Kidney epithelial cell (primary cell): ENCODE measurements at regions not wholly inside any gene's neighbourhood (a gene's known extent, or its start where the extent isn't known, plus 50 kb on each side); places are given as distances from the start of the nearest gene placed in this dataset.

Experiments used
- DNase-seq: peaks from one replicate; pipeline ENCODE4 v3.0.0-alpha.2; 2010; ENCODE audit warnings: low read depth
- H3K27me3 ChIP-seq: 2 replicates; pipeline ENCODE4 v1.6.0; 2011; ENCODE audit warnings: low read length; ENCODE audit not compliant: control insufficient read depth, insufficient read depth
- H3K36me3 ChIP-seq: 2 replicates; pipeline ENCODE4 v1.5.1; 2011; ENCODE audit warnings: low read length; ENCODE audit not compliant: control insufficient read depth, insufficient read depth
- H3K4me3 ChIP-seq: 2 replicates; pipeline ENCODE4 v1.5.1; 2011; ENCODE audit warnings: low read depth, mild to moderate bottlenecking, control low read depth, low read length
- TF ChIP-seq, protein P1 (sequence below): IDR thresholded peaks from 2 replicates; pipeline ENCODE4 v1.5.1; 2011; ENCODE audit warnings: mild to moderate bottlenecking, moderate library complexity, low read length, control low read depth, inconsistent platforms; ENCODE audit not compliant: insufficient read depth, poor library complexity, severe bottlenecking

DNA sequence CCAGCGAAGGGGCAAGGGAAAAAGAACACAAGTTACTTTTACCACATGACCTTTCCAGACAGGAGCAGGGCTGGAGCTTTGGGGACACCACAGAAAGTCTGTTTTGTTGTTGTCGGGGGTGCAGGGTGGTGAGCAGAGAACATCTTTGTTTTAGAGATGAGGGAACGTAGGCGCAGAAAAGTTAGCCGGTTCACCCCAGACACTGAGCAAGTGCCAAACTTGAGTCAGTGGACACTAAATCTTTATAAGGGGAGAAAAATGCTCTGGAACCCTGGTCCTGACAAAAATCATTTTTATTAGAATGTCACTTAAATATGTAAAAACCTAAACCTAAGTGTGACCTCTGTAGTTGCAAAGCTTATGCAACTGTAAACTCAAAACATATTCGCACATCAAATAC, 126.4 kb upstream of the GAS1 start:
- no peak for DNase-seq
- Histone ChIP-seq H3K27me3 (no peaks in the 10 kb centered on the region), H3K4me3 (no peak overlapping the region), H3K36me3 (no peaks in the 10 kb centered on the region)
- TF ChIP-seq, protein P1, sequence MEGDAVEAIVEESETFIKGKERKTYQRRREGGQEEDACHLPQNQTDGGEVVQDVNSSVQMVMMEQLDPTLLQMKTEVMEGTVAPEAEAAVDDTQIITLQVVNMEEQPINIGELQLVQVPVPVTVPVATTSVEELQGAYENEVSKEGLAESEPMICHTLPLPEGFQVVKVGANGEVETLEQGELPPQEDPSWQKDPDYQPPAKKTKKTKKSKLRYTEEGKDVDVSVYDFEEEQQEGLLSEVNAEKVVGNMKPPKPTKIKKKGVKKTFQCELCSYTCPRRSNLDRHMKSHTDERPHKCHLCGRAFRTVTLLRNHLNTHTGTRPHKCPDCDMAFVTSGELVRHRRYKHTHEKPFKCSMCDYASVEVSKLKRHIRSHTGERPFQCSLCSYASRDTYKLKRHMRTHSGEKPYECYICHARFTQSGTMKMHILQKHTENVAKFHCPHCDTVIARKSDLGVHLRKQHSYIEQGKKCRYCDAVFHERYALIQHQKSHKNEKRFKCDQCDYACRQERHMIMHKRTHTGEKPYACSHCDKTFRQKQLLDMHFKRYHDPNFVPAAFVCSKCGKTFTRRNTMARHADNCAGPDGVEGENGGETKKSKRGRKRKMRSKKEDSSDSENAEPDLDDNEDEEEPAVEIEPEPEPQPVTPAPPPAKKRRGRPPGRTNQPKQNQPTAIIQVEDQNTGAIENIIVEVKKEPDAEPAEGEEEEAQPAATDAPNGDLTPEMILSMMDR: no peak

DNA sequence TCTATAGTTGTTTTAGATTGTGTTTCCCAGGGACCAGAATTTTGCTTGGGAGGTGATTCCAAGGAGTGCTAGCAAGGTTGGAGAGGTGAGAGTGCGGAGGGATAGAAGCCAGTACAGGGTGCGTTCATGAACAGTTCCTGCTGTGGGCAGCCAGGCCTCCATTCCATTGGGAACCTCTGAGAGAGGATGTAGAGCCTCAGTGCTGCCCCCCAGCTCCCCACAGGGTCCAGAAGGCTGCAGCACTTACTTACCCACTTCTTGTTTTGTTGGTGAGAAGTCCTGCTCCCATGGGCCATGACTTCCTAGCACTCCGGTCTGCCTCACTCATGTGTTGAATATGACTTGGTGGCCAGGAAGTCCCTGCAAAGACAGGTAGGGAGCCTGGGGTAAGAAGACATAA, 128.2 kb upstream of the GAS1 start:
- Histone ChIP-seq H3K36me3 (no peaks in the 10 kb centered on the region), H3K27me3 (no peaks in the 10 kb centered on the region), H3K4me3 (no peak overlapping the region)
- TF ChIP-seq, protein P1: no peak
- no peak for DNase-seq

DNA sequence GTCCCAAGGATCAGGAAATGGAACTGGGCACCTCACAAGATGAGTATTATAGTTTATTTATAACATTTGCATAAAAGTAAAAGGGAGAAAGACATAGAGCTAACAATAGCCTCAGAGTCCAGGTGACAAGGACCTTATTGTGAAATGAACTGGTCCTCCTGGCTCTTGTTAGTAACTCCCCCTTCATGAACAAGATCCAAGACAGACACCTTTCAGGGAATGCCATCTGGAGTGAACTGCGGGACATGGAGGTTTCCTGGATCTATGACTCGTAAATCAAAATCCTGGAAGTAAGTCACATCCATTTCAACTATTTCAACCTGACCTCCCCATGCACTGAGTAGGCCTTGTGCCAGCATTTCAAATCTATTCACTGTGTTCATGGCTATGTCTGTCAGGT, 129.5 kb upstream of the GAS1 start:
- no peak for DNase-seq
- Histone ChIP-seq H3K4me3 (no peak overlapping the region), H3K27me3 (no peaks in the 10 kb centered on the region), H3K36me3 (no peaks in the 10 kb centered on the region)
- TF ChIP-seq, protein P1: no peak

DNA sequence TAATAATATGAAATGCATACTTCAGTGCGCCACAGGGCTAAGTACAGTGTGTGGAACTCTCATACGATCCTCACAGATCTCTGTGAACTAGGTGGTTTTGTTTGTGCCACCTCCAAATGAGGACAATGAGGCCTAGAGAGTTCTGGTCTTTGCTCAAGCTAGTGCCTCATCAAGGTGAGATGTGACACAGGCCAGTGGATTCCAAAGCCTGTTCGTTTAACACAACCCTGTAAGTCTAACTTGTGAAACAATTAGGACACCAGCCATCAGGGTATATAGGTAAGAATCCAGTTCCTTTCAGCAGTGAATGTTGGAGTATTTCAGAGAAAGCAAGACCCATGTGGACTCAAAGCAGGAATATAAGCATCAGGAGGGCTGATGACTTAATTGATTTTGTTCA, 130.7 kb upstream of the GAS1 start:
- no peak for DNase-seq
- TF ChIP-seq, protein P1: no peak
- Histone ChIP-seq H3K27me3 (no peaks in the 10 kb centered on the region), H3K4me3 (no peak overlapping the region), H3K36me3 (no peaks in the 10 kb centered on the region)

DNA sequence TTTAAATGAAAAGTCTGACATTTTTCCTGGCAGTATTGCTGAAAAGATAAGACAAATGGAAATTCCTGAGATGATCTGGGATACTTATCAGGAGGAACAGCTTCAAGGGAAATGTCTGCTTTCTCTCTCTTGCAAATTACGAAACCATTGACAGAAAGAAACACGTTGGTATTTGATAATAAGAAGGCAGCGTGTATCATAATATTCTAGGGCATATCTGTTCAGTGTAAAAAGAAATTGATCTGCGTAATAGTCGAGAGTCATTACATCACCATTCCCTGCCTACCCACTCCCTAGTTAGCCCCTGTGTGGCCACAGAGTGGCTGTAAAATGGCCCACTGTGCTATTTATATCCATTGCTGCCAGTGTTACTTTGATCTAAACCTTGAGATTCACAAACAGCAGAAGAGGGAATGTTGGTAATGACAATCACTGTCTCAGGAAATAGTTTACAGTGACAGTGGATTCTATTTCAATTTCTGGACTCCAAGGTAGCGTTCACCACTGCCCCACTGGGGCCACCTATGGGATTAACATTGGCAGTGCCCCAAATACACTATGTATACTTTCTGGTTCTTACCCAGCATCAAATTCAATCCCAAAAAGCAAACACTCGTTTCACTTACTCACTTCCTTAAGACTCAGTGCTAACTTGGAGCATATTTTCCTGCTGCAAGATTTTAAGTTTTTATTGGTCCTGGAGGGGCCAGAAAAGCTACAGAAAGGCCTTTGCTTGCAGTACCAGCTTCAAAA, 133.4 kb upstream of the GAS1 start:
- Histone ChIP-seq H3K27me3 (no peaks in the 10 kb centered on the region), H3K36me3 (no peaks in the 10 kb centered on the region), H3K4me3 (no peak overlapping the region)
- TF ChIP-seq, protein P1: peak; percentile 37
- DNase-seq: no peak

DNA sequence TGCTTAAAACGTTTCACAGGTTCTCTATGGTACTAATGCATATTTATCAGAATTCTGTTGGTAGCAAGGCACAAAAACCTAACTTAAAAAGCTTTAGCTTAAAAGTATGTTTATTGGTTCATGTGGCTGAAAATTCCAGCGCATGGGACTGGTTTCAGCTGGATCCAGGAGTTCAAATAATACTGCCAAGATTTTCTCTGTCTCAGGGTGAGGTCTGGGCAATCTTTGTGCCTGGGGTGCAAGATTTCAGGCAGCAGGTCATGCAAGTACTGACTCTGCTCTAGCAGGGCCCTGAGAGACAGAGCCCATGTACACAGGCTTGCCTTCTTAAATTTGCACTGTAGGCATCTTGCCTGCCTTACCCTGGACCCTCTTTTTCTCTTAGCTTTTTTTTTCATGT, 134.2 kb upstream of the GAS1 start:
- no peak overlapping the region for H3K4me3 ChIP-seq
- DNase-seq: no peak
- TF ChIP-seq, protein P1: no peak
- H3K27me3 ChIP-seq: no peaks in the 10 kb centered on the region
- no peaks in the 10 kb centered on the region for H3K36me3 ChIP-seq
